Activated naive CD4-positive, alpha-beta T cell treated with anti-CD3 and anti-CD28 coated beads for 36 hours (primary cell): ENCODE measurements at regions not wholly inside any gene's neighbourhood (a gene's known extent, or its start where the extent isn't known, plus 50 kb on each side); places are given as distances from the start of the nearest gene placed in this dataset.
"Not testable (repeated sequence)": the region's sequence is repeated elsewhere in the genome, so short reads cannot be mapped to it uniquely, and the experiment has no call there.

Source experiments
- CTCF ChIA-PET: fragments of 350-600 bp; sonication (Branson Sonifier 250); formaldehyde crosslinking; loops from one replicate; lab custom pipeline; 2021; ENCODE audit warnings: antibody characterized with exemption; lab: Charles Lee
- DNase-seq: peaks from one replicate; pipeline ENCODE4 v3.0.0-alpha.2; 2020
- H3K27ac Mint-ChIP-seq: one replicate; pipeline ENCODE4 v1.8.0; 2021; ENCODE audit warnings: mild to moderate bottlenecking, mixed read lengths
- H3K27me3 Mint-ChIP-seq: one replicate; pipeline ENCODE4 v1.8.0; 2021; ENCODE audit warnings: low read depth, mixed read lengths
- H3K36me3 Mint-ChIP-seq: one replicate; pipeline ENCODE4 v1.8.0; 2021; ENCODE audit warnings: low read depth, mixed read lengths
- H3K4me1 Mint-ChIP-seq: one replicate; pipeline ENCODE4 v1.8.0; 2021; ENCODE audit warnings: low read depth, mixed read lengths
- H3K4me3 Mint-ChIP-seq: one replicate; pipeline ENCODE4 v1.8.0; 2021; ENCODE audit warnings: mild to moderate bottlenecking, moderate library complexity, mixed read lengths
- H3K9me3 Mint-ChIP-seq: one replicate; pipeline ENCODE4 v1.8.0; 2021; ENCODE audit warnings: mixed read lengths
- intact Hi-C: fragments of 100-400 bp; cut with micrococcal nuclease; formaldehyde crosslinking; loops from one replicate; pipeline ENCODE4 v1.15.1; 2023

- no peak for DNase-seq
- H3K27me3 Mint-ChIP-seq: no peaks in the 10 kb centered on the region
- CTCF ChIA-PET: interaction anchor here (0.9 kb wide), 1 partner anchor 546 kb away, joined by 3 read pairs; no protein-coding TSS in a partner anchor
- H3K36me3 Mint-ChIP-seq: no peaks in the 10 kb centered on the region
- intact Hi-C loops: no loop called here
- no peaks in the 10 kb centered on the region for H3K4me1 Mint-ChIP-seq
- no peak overlapping the region for H3K4me3 Mint-ChIP-seq
- H3K9me3 Mint-ChIP-seq: peaks cover 6% of the 10 kb centered on the region
- H3K27ac Mint-ChIP-seq: no peak overlapping the region
Measured at GRCh38 chr1:59212706-59213105, 84.2 kb upstream of the FGGY start.

- DNase-seq: no peak
- CTCF ChIA-PET: no interaction called here
- intact Hi-C loops: no loop called here
- H3K27me3 Mint-ChIP-seq: no peaks in the 10 kb centered on the region
- H3K9me3 Mint-ChIP-seq: peaks cover 9% of the 10 kb centered on the region
- H3K4me3 Mint-ChIP-seq: no peak overlapping the region
- H3K36me3 Mint-ChIP-seq: no peaks in the 10 kb centered on the region
- H3K4me1 Mint-ChIP-seq: no peaks in the 10 kb centered on the region
- H3K27ac Mint-ChIP-seq: no peak overlapping the region
Measured at GRCh38 chr1:59214248-59215208, 82.4 kb upstream of the FGGY start.

GRCh38 chr1:59215766-59216291, 81.1 kb upstream of the FGGY start:
- H3K27ac Mint-ChIP-seq: no peak overlapping the region
- no peak overlapping the region for H3K4me3 Mint-ChIP-seq
- peaks cover 9% of the 10 kb centered on the region for H3K9me3 Mint-ChIP-seq
- no peaks in the 10 kb centered on the region for H3K36me3 Mint-ChIP-seq
- intact Hi-C loops: no loop called here
- DNase-seq: no peak
- no peaks in the 10 kb centered on the region for H3K27me3 Mint-ChIP-seq
- H3K4me1 Mint-ChIP-seq: no peaks in the 10 kb centered on the region
- CTCF ChIA-PET: no interaction called here

GRCh38 chr1:59217439-59217838, 79.5 kb upstream of the FGGY start:
- intact Hi-C loops, H3K27me3 Mint-ChIP-seq, CTCF ChIA-PET, H3K4me1 Mint-ChIP-seq, H3K36me3 Mint-ChIP-seq, H3K4me3 Mint-ChIP-seq, DNase-seq, H3K27ac Mint-ChIP-seq, H3K9me3 Mint-ChIP-seq: not testable (repeated sequence)

- no peak overlapping the region for H3K4me3 Mint-ChIP-seq
- no peaks in the 10 kb centered on the region for H3K36me3 Mint-ChIP-seq
- H3K27ac Mint-ChIP-seq: no peak overlapping the region
- H3K9me3 Mint-ChIP-seq: peaks cover 9% of the 10 kb centered on the region
- no peak for DNase-seq
- H3K27me3 Mint-ChIP-seq: no peaks in the 10 kb centered on the region
- no peaks in the 10 kb centered on the region for H3K4me1 Mint-ChIP-seq
- CTCF ChIA-PET: no interaction called here
- intact Hi-C loops: no loop called here
Measured at GRCh38 chr1:59218521-59219236, 78.2 kb upstream of the FGGY start.

DNA sequence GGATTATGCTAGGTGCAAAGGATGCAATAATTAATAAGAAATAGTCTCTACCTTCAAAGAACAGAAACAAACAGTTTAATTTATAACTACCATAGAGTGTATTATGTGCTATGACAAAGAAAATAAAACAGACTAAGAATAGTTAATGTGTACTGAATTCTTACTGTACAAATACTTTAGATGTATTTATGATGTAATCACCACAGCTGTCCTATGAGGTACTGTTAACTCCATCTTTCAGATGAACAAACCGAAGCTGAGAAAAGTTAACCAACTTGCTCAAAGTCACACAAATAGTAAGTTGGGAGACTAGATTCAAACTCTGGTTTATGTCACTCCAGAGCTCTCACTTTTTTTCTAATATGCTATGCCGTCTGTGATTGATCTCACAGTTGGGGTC, 77.0 kb upstream of the FGGY start:
- DNase-seq: no peak
- H3K36me3 Mint-ChIP-seq: no peaks in the 10 kb centered on the region
- H3K27me3 Mint-ChIP-seq: no peaks in the 10 kb centered on the region
- no peaks in the 10 kb centered on the region for H3K4me1 Mint-ChIP-seq
- H3K4me3 Mint-ChIP-seq: no peak overlapping the region
- intact Hi-C loops: no loop called here
- H3K27ac Mint-ChIP-seq: no peak overlapping the region
- H3K9me3 Mint-ChIP-seq: peaks cover 9% of the 10 kb centered on the region
- CTCF ChIA-PET: no interaction called here

DNA sequence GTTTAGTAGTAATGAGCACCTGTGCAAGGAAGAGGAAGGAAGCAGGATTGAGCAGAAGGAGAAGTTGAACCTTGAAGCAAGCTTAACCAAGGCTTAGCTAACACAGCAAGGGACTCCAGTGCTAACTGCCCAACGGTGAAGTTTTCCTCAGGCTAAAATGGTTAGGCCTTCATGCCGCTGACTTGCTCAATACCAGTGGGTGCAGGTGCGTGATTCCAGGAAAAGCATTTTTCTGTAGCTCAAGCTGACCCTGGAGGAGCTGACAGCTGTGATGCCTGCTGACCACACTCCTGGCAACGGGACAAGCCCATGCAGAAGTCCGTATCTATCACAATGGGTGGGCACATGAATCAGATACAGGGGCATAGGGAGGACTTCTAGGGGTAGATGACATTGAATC, 76.5 kb upstream of the FGGY start:
- Mint-ChIP-seq H3K9me3 (peaks cover 9% of the 10 kb centered on the region), H3K4me3 (no peak overlapping the region), H3K4me1 (no peaks in the 10 kb centered on the region), H3K27me3 (no peaks in the 10 kb centered on the region), H3K27ac (no peak overlapping the region), H3K36me3 (no peaks in the 10 kb centered on the region)
- intact Hi-C loops: no loop called here
- DNase-seq: no peak
- CTCF ChIA-PET: no interaction called here

DNA sequence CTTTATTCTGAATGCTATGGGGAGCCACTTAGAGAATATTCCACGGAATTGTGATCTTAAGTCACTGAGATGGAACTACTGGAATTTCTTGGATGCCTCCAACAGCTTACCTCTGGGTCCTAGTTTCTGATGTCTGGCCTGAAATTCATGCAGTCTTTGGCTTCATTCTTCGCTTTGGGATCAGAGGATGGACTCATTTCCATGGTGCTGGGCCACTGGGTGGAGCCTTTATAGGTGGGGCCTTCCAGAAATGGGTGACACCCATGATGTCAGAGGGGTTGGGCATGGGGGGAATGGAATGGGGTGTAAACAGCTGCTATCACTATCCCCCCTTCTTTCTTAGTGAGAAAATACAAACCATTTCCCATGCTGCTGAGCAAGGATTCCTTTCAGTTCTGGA, 73.7 kb upstream of the FGGY start:
- Mint-ChIP-seq H3K36me3 (no peaks in the 10 kb centered on the region), H3K9me3 (no peaks in the 10 kb centered on the region), H3K27me3 (no peaks in the 10 kb centered on the region), H3K27ac (no peak overlapping the region), H3K4me1 (no peaks in the 10 kb centered on the region), H3K4me3 (no peak overlapping the region)
- intact Hi-C loops: no loop called here
- no peak for DNase-seq
- CTCF ChIA-PET: interaction anchor here (0.5 kb wide), 1 partner anchor 419 kb away, joined by 4 read pairs; no protein-coding TSS in a partner anchor

GRCh38 chr1:59223989-59224634, 72.8 kb upstream of the FGGY start:
- Mint-ChIP-seq H3K36me3 (no peaks in the 10 kb centered on the region), H3K27me3 (no peaks in the 10 kb centered on the region), H3K4me3 (no peak overlapping the region), H3K4me1 (no peaks in the 10 kb centered on the region), H3K9me3 (no peaks in the 10 kb centered on the region), H3K27ac (no peak overlapping the region)
- no peak for DNase-seq
- CTCF ChIA-PET: interaction anchor here (0.5 kb wide), 1 partner anchor 418 kb away, joined by 4 read pairs; no protein-coding TSS in a partner anchor
- intact Hi-C loops: no loop called here

- Mint-ChIP-seq H3K4me3 (no peak overlapping the region), H3K27ac (no peak overlapping the region), H3K9me3 (no peaks in the 10 kb centered on the region), H3K4me1 (no peaks in the 10 kb centered on the region), H3K27me3 (no peaks in the 10 kb centered on the region), H3K36me3 (no peaks in the 10 kb centered on the region)
- intact Hi-C loops: no loop called here
- DNase-seq: no peak
- CTCF ChIA-PET: interaction anchor here (1.4 to 1.9 kb wide), 2 partner anchors 473 to 534 kb away, joined by 4 to 5 read pairs; no protein-coding TSS in a partner anchor
Measured at GRCh38 chr1:59225594-59226316, 71.1 kb upstream of the FGGY start.

- intact Hi-C loops: no loop called here
- no peaks in the 10 kb centered on the region for H3K9me3 Mint-ChIP-seq
- no peak overlapping the region for H3K4me3 Mint-ChIP-seq
- DNase-seq: no peak
- H3K4me1 Mint-ChIP-seq: no peaks in the 10 kb centered on the region
- no peak overlapping the region for H3K27ac Mint-ChIP-seq
- no peaks in the 10 kb centered on the region for H3K36me3 Mint-ChIP-seq
- H3K27me3 Mint-ChIP-seq: no peaks in the 10 kb centered on the region
- CTCF ChIA-PET: no interaction called here
Measured at GRCh38 chr1:59229138-59229537, 67.8 kb upstream of the FGGY start.

DNA sequence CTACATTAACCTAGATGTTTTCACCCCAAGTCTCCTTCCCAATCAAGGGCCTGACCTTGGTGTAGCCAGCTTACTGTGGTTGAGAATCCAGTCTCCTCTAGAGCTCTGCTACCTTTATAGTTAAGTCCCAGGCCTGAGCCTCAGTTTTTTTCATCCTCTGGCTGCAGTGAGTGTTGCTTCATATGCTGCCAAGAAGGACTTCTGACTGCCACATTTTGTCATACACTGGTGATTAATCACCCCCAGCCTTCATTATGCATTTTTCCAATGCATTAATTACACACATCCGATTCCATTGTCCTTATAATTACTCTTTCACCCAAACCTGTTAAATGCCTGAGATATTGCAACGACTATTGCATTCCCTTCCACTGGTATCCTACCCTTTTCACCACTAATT, 66.3 kb upstream of the FGGY start:
- Mint-ChIP-seq H3K4me1 (no peaks in the 10 kb centered on the region), H3K4me3 (no peak overlapping the region), H3K27ac (no peak overlapping the region), H3K27me3 (no peaks in the 10 kb centered on the region), H3K9me3 (no peaks in the 10 kb centered on the region), H3K36me3 (no peaks in the 10 kb centered on the region)
- no peak for DNase-seq
- CTCF ChIA-PET: no interaction called here
- intact Hi-C loops: no loop called here
